IgD-negative memory B cell (primary cell): ENCODE measurements at regions not wholly inside any gene's neighbourhood (a gene's known extent, or its start where the extent isn't known, plus 50 kb on each side); places are given as distances from the start of the nearest gene placed in this dataset.

ENCODE experiments used
- H3K27ac Mint-ChIP-seq, 3 donors: one replicate each; pipeline ENCODE4 v1.8.0; 2020 to 2022; ENCODE audit warnings: mild to moderate bottlenecking in 3 of 3, mixed read lengths in 3 of 3, moderate library complexity in 1 of 3
- H3K27me3 Mint-ChIP-seq: one replicate; pipeline ENCODE4 v1.8.0; 2021; ENCODE audit warnings: mixed read lengths
- H3K36me3 Mint-ChIP-seq: one replicate; pipeline ENCODE4 v1.8.0; 2020; ENCODE audit warnings: mild to moderate bottlenecking, mixed read lengths
- H3K4me1 Mint-ChIP-seq, 3 donors: one replicate each; pipeline ENCODE4 v1.8.0; 2020 to 2022; ENCODE audit warnings: mixed read lengths in 3 of 3, mild to moderate bottlenecking in 1 of 3
- H3K4me3 Mint-ChIP-seq, 4 donors: one replicate each; pipeline ENCODE4 v1.8.0; 2020 to 2022; ENCODE audit warnings: mild to moderate bottlenecking in 4 of 4, mixed read lengths in 4 of 4, moderate library complexity in 3 of 4
- H3K9me3 Mint-ChIP-seq, 3 donors: one replicate each; pipeline ENCODE4 v1.8.0; 2020 to 2021; ENCODE audit warnings: mixed read lengths in 3 of 3, mild to moderate bottlenecking in 1 of 3

DNA sequence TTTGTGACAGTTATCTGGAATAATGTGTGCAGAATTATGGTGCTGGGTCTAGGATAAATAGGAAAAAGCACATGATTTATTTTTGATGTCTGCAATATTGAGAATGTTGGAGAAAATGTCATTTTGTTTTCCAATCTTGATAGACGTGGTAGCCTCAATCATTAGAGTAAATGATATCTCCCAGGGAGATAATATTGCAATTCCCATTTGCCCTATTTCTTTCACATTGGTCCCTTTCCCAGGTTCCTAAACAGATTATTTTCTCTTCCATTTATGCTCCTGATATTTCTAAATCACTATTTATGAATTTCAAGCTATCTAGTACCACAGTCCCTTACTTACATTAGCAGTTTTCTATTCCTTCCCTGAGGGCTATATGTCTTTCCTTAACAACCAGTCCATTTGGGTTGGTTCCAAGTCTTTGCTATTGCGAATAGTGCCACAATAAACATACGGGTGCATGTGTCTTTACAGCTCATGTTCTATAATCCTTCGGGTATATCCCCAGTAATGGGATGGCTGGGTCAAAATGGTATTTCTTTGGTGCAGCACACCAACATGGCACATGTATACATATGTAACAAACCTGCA is 447.3 kb downstream of the PLA2G4A start:
- H3K27me3 Mint-ChIP-seq = no peaks in the 10 kb centered on the region
- no peak overlapping the region for H3K4me3 Mint-ChIP-seq
- peaks cover 0 to 3% (median 1%) of the 10 kb centered on the region in 3 donors for H3K9me3 Mint-ChIP-seq
- no peaks in the 10 kb centered on the region for H3K36me3 Mint-ChIP-seq
- no peaks in the 10 kb centered on the region for H3K4me1 Mint-ChIP-seq
- H3K27ac Mint-ChIP-seq = no peak overlapping the region

DNA sequence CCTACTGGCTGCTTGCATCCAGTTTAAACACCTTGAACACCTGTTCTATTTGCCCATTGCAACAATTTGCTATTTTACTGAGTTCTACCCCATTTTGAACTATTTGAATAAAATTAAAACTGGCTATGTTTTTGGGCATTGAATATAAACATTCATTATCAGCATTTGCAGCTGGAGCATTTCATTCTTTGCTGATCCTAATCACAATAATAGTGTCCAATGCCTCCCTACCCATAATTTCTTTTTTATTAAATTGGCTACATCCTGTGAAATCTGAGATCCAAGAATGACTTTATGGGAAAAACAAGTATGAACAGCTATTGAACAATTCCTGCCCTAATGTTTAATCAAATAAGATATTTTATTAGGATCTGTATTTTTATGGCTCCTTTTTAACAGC is 447.9 kb downstream of the PLA2G4A start:
- no peak overlapping the region for H3K27ac Mint-ChIP-seq
- no peak overlapping the region for H3K4me3 Mint-ChIP-seq
- no peaks in the 10 kb centered on the region for H3K27me3 Mint-ChIP-seq
- H3K9me3 Mint-ChIP-seq = peaks cover 0 to 1% (median 0%) of the 10 kb centered on the region in 3 donors
- H3K4me1 Mint-ChIP-seq = no peaks in the 10 kb centered on the region
- H3K36me3 Mint-ChIP-seq = no peaks in the 10 kb centered on the region

DNA sequence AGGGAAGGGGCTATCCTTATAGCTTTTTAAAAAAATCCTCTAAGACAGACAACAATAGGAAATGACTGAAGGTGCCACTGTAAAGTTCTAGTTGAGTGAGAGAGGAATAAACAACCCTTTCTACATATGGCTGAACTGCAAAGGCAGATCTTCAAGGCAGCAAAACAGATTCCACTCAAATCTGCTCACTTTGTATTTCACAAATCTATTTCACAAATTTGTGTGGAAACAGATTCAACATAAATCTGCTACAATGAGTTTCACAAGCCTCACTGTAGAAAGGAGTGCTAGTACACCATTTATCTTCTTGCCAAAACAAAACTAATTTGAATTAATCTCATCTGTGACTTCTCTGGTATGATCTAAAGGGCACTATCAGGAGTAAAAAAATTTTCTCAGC is 451.3 kb downstream of the PLA2G4A start:
- no peaks in the 10 kb centered on the region for H3K36me3 Mint-ChIP-seq
- no peaks in the 10 kb centered on the region for H3K4me1 Mint-ChIP-seq
- no peaks in the 10 kb centered on the region for H3K27me3 Mint-ChIP-seq
- no peak overlapping the region for H3K27ac Mint-ChIP-seq
- H3K9me3 Mint-ChIP-seq = no peaks in the 10 kb centered on the region
- H3K4me3 Mint-ChIP-seq = no peak overlapping the region

DNA sequence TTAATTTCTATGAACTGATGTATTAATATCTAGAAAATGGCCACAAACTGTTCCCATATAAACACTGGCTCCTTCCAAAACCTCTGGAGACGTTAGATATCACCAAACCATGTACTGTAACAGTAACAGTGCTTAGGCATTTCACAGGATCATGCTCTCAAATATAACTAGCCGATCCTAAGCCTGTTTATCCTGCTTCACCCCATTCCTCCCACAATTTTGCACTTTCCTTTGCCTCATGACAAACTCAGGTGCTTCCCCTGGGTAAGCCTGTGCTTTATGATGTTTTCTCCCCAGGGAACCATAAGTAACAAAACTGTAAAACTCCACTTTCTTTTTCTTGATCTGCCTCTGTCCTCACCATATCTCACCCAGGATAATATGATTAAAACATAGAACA is 452.3 kb downstream of the PLA2G4A start:
- Mint-ChIP-seq H3K27ac (no peak overlapping the region), H3K27me3 (no peaks in the 10 kb centered on the region), H3K9me3 (peaks cover 0 to 2% (median 0%) of the 10 kb centered on the region in 3 donors), H3K4me1 (no peaks in the 10 kb centered on the region), H3K36me3 (no peaks in the 10 kb centered on the region), H3K4me3 (no peak overlapping the region)

DNA sequence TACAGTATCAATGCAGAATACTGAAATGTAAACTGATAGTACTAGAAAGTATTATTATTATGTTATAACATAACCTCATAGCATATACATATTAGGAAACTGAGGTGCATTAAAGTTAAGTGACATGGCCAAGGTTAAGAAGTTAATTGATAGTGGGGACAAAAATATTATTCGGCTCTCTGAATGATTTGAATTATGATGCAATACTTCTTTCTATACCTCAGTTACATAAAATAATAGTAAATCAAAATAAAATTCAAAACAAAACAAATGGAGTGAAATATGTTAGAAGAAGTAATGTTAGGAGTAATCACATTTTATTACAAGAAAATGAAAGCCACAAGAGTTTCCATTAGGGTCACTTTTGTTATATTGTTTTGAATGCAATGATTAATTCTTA is 455.2 kb downstream of the PLA2G4A start:
- no peaks in the 10 kb centered on the region for H3K4me1 Mint-ChIP-seq
- H3K27me3 Mint-ChIP-seq = no peaks in the 10 kb centered on the region
- no peaks in the 10 kb centered on the region for H3K36me3 Mint-ChIP-seq
- peaks cover 2 to 4% (median 3%) of the 10 kb centered on the region in 3 donors for H3K9me3 Mint-ChIP-seq
- no peak overlapping the region for H3K27ac Mint-ChIP-seq
- H3K4me3 Mint-ChIP-seq = no peak overlapping the region

DNA sequence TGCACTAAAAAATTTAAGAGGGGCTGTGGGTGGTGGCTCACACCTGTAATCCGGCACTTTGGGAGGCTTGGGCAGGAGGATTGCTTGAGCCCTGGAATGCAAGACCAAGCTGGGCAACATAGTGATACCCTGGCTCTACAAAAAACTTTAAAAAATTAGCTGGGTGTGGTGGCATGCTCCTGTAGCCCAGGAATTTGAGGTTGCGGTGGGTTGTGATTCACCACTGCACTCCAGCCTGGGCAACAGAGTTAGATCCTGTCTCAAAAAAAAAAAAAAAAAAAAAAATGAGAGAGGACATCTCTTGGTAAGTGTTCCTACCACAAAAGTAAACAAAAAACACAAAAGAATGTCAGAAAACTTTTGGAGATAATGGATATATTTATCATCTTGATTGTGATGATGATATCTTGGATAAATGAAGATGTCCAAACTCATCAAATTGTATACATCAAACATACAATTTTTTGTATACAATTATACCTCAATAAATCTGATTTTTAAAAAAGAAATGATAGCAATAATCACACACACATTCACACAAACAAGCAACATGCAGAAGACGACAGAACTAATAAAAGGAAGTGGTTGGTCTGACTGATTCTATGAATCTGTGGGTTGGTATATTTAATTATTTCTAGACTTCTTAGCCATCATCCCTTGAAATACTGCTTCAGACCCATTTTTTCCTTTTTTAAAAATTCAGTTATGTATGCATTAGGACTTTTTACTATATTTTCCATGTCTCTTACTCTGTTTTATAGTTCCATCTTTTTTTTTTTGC is 465.9 kb downstream of the PLA2G4A start:
- no peaks in the 10 kb centered on the region for H3K27me3 Mint-ChIP-seq
- no peaks in the 10 kb centered on the region for H3K36me3 Mint-ChIP-seq
- no peaks in the 10 kb centered on the region for H3K4me1 Mint-ChIP-seq
- H3K27ac Mint-ChIP-seq = no peak overlapping the region
- no peak overlapping the region for H3K4me3 Mint-ChIP-seq
- H3K9me3 Mint-ChIP-seq = peaks cover 0 to 9% (median 0%) of the 10 kb centered on the region in 3 donors

DNA sequence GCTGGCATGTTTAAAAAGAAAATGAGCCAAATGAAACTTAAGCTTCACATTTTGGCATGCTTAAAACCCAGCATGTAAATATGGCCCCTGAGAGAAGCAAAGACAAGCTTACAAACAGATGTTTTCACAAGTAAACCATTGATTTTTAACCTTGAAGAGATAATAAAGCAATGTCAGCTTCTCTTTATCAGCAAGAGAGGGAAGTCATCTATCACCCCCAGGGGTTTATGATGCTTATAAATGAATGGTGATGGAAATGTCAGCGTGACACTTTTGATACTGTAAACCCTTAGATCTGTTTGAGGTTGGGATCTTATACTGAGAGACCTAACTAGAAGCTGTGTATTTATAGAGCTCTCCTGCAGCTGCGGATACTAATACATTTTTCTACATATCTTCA is 471.3 kb downstream of the PLA2G4A start:
- H3K4me3 Mint-ChIP-seq = no peak overlapping the region
- H3K4me1 Mint-ChIP-seq = no peaks in the 10 kb centered on the region
- H3K27ac Mint-ChIP-seq = no peak overlapping the region
- H3K9me3 Mint-ChIP-seq = peaks cover 0 to 7% (median 3%) of the 10 kb centered on the region in 3 donors
- no peaks in the 10 kb centered on the region for H3K27me3 Mint-ChIP-seq
- no peaks in the 10 kb centered on the region for H3K36me3 Mint-ChIP-seq

DNA sequence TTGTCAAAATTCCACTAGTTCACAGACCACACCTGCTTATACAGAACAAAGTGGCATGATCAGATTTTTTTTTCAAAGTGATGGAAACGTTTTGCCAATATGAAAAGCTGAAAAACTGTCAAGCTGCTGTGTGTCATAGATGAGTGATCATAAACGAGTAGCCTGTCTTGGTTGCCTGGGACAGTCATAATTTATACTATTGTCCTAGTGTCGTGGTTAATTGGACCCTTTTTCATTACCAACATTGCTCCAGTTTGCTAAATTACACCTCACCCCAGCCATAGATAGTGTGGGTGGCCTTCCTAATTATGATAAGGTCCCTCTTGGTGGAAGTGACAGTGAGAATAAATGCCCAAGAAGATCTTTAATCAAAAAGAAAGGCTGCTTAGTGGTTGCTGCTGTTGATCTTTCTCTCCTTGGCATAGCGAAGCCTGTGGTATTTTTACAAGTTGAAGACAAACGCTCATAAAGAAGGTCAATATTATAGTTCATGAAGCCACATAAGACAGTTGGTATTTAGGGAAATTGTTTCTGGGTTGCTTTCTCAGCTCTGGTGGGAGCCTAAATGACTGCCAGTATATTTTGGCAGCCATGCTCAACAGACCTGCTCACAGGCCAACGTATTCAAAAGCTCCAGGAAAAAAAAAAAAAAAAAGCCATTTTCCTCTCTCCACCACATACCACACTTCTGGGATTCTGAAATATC is 478.1 kb downstream of the PLA2G4A start:
- no peak overlapping the region for H3K27ac Mint-ChIP-seq
- no peaks in the 10 kb centered on the region for H3K27me3 Mint-ChIP-seq
- peaks cover 0 to 5% (median 3%) of the 10 kb centered on the region in 3 donors for H3K9me3 Mint-ChIP-seq
- H3K4me1 Mint-ChIP-seq = no peaks in the 10 kb centered on the region
- H3K4me3 Mint-ChIP-seq = no peak overlapping the region
- no peaks in the 10 kb centered on the region for H3K36me3 Mint-ChIP-seq

DNA sequence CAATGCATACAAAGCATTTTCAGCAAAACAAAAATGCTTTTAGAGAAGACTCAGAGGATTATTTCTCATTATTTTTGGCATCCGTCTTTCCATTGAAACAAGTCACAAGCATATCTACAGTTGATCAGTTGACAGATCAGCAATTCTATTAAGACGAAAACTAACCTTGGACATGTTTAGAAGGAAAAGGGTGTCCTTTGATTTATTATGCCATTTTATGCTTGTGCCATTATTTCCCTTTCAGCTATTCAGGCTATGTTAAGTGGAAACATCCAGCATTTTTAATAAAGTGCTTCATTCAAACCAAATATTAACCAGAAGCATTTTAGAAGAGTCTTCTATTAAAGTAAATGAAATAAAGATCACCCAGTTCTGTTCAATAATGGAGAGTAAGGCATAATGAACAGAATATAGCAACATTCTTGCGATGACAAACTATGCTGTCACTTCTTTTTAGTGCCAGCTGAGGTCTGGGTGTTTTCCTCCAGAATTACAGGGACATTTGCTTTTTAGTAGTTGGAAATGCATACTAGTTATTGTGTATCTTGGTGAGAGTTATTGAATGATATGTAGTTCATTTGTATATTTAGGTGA is 481.4 kb downstream of the PLA2G4A start:
- Mint-ChIP-seq H3K4me3 (no peak overlapping the region), H3K27ac (no peak overlapping the region), H3K4me1 (no peaks in the 10 kb centered on the region), H3K27me3 (no peaks in the 10 kb centered on the region), H3K9me3 (peaks cover 0 to 2% (median 0%) of the 10 kb centered on the region in 3 donors), H3K36me3 (no peaks in the 10 kb centered on the region)

DNA sequence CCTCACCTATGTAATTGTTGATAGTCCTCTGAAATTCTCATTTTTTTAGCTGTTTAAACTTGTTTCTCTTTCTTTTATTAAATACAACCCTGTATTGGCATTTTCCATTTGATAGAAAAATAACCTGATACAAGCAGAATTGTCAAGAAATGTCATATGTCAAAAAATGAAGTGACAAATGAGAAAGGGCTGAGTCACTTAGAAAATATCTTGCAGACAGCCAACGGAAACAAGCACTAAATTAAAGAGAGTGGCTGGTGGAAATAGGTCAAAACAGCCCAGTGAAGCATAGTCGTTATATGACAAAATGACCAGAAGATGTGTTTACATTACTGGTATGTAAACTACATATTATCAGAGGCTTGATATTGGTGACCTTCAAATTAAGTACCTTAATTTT is 484.4 kb downstream of the PLA2G4A start:
- no peaks in the 10 kb centered on the region for H3K27me3 Mint-ChIP-seq

DNA sequence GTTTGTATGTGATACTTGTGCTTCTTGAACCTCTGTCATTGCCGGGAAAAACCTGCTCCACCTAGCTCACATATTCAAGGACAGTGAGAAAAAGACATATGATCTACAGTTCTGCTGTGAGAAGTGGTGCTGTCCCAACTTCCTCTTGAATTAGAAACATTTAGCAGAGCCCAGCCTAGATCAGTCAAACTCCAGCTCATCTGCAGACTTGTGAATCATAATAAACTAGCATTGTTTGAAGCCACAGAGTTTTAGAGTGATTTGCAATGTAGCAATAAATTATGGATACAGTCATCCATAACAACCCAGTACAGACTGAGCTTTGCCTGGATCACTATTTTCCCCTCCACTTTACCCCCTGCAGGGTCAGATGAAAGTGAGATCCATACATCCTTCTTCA is 497.8 kb downstream of the PLA2G4A start:
- Mint-ChIP-seq H3K27me3 (no peaks in the 10 kb centered on the region), H3K4me3 (no peak overlapping the region), H3K4me1 (no peaks in the 10 kb centered on the region), H3K36me3 (no peaks in the 10 kb centered on the region), H3K9me3 (no peaks in the 10 kb centered on the region), H3K27ac (no peak overlapping the region)

More for the DNA sequence above, 484.4 kb downstream of the PLA2G4A start:
- Mint-ChIP-seq H3K4me1 (no peaks in the 10 kb centered on the region), H3K4me3 (no peak overlapping the region), H3K36me3 (no peaks in the 10 kb centered on the region), H3K9me3 (peaks cover 0 to under 1% (median 0%) of the 10 kb centered on the region in 3 donors), H3K27ac (no peak overlapping the region)

DNA sequence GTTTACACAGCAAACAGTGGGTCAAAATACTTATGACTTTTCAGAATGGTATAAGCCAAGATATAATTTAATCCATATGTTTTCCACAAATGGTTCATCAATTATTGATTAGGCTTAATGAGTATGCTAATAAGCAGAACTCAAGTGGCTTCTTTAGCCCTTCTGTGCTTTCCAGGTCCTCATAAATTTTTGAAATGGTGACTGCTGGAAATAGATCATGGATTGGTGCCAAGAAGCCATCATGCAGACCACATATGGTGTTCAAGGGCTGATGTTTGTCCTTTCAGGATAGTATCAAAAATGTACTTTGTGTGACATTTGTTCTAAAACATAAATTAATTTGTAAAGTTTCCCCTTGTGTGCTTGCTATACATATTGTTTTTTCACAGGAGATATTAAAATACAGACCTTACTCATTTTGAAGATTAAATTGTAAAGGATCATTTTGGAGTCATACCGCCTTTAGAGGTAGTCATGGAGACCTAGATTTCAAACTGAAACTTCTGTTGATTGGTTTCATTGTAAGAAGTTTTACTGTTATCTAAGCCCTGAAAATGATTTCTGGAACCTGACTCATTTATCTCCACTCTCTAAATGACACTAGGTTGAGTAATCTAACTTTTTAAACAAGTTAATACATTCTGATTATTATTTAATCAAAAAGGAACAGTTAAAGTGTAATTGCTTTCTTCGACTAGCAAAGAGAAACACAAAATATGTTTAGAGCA is 507.9 kb downstream of the PLA2G4A start:
- Mint-ChIP-seq H3K36me3 (no peaks in the 10 kb centered on the region), H3K27me3 (no peaks in the 10 kb centered on the region), H3K9me3 (peaks cover 0 to 4% (median 0%) of the 10 kb centered on the region in 3 donors), H3K4me3 (no peak overlapping the region), H3K27ac (no peak overlapping the region), H3K4me1 (no peaks in the 10 kb centered on the region)

DNA sequence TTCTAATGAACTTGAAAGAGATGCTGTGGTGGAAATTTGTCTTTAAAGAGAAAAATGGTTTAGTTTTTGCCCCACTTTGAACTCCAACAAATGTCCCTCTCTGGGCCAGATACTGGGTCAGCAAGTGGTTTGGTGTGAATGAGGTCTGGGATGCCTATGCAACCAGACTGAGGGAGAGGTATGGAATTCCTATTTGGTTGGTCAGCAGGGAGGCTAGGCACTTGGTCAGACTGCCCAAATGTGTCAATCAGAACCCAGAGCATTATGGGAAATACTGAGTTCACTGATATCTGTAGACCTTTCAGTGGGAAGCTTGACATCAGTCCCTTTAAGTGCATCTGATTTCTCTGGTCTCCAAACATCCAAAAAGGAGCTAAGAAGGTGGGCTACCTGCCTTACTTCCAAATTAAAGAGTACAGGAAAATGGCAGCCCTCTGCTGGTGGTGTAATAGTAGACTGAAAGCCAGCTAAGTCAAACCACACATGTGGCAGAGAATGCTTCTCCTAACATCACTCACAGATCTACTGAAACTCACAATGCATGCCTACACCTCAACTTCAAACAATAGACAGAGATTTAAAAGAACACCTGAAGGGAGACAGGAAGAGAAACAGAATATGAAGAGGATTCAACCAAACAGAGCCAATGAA is 510.1 kb downstream of the PLA2G4A start:
- Mint-ChIP-seq H3K36me3 (no peaks in the 10 kb centered on the region), H3K4me1 (no peaks in the 10 kb centered on the region), H3K9me3 (peaks cover 0 to 4% (median 0%) of the 10 kb centered on the region in 3 donors), H3K27me3 (no peaks in the 10 kb centered on the region), H3K4me3 (no peak overlapping the region), H3K27ac (no peak overlapping the region)

DNA sequence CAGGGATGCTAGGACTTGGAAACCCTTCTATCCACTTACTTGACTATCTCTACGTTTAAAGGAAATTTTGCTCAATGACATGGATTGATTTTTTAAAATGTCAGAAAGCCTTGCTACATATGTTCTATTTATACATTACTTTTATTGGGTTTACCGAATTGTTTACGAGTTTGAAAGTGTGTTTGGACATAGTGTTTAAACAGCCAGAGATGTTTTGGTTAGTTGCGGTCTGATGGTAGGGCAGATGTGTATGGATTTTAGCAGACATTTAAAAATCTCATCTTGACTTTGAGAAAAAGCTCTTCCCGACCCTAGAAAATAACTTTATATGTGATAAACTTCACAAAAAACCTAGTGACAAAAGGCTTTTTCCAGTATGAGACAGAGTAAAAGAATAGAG is 513.7 kb downstream of the PLA2G4A start:
- Mint-ChIP-seq H3K36me3 (no peaks in the 10 kb centered on the region), H3K27ac (no peak overlapping the region), H3K4me3 (no peak overlapping the region), H3K4me1 (no peaks in the 10 kb centered on the region), H3K9me3 (peaks cover 0 to 4% (median 0%) of the 10 kb centered on the region in 3 donors), H3K27me3 (no peaks in the 10 kb centered on the region)
